H1 (cell line): ENCODE measurements at regions not wholly inside any gene's neighbourhood (a gene's known extent, or its start where the extent isn't known, plus 50 kb on each side); places are given as distances from the start of the nearest gene placed in this dataset.

Experiments used
- CTCF ChIA-PET: fragments of 300-600 bp; sonication (Branson Sonifier 250); formaldehyde crosslinking; loops from one replicate; lab custom pipeline; 2021; ENCODE audit not compliant: partially characterized antibody; lab: Charles Lee
- POLR2A ChIA-PET: fragments of 300-600 bp; sonication (Branson Sonifier 250); formaldehyde crosslinking; loops from one replicate; lab custom pipeline; 2021; ENCODE audit warnings: inconsistent platforms; ENCODE audit not compliant: partially characterized antibody; lab: Charles Lee
- DNase-seq, 2 experiments: peaks; one replicate each; pipeline versions ENCODE4 v3.0.0 to v3.0.0-alpha.2; 2010 to 2022; ENCODE audit warnings: low spot score in 2 of 2, low read depth in 1 of 2, mixed read lengths in 1 of 2
- FAIRE-seq: peaks from 2 replicates; lab custom pipeline; 2011; peaks lifted over from hg19 to GRCh38; lab: Jason Lieb, UNC
- H2AFZ ChIP-seq: 2 replicates; pipeline ENCODE4 v1.8.1; 2012; ENCODE audit warnings: low read length, inconsistent platforms
- H2AK5ac ChIP-seq: 2 replicates; pipeline ENCODE4 v1.6.1; 2013; ENCODE audit warnings: low read depth, low read length
- H2BK120ac ChIP-seq: replicated peaks from 2 replicates; pipeline ENCODE3; 2013; ENCODE audit warnings: low read depth, low read length, inconsistent platforms
- H2BK12ac ChIP-seq: 2 replicates; pipeline ENCODE4 v1.6.1; 2013; ENCODE audit warnings: low read depth, low read length
- H2BK15ac ChIP-seq: 2 replicates; pipeline ENCODE4 v1.6.1; 2013; ENCODE audit warnings: low read length
- H2BK20ac ChIP-seq: 2 replicates; pipeline ENCODE4 v1.6.1; 2013; ENCODE audit warnings: low read length
- H2BK5ac ChIP-seq: 2 replicates; pipeline ENCODE4 v1.6.1; 2013; ENCODE audit warnings: low read depth, low read length
- H3K14ac ChIP-seq: 2 replicates; pipeline ENCODE4 v1.6.1; 2013; ENCODE audit warnings: inconsistent platforms; ENCODE audit not compliant: insufficient read length
- H3K18ac ChIP-seq: 2 replicates; pipeline ENCODE4 v1.6.1; 2013; ENCODE audit warnings: low read length; ENCODE audit errors: extremely low read depth
- H3K23ac ChIP-seq: 2 replicates; pipeline ENCODE4 v1.6.1; 2013; ENCODE audit warnings: inconsistent platforms; ENCODE audit not compliant: insufficient read length
- H3K23me2 ChIP-seq: 2 replicates; pipeline ENCODE4 v1.6.1; 2013; ENCODE audit warnings: low read depth, low read length
- H3K27ac ChIP-seq: 2 replicates; pipeline ENCODE4 v1.6.1; 2011; ENCODE audit warnings: low read depth, low read length, inconsistent platforms
- H3K27me3 ChIP-seq, 4 experiments: replicated peaks in 1 of 4; 1 replicate in 1 of 4; 2 replicates in 3 of 4; pipeline versions ENCODE4 v1.6.1 to v1.8.1; 2011 to 2013; ENCODE audit warnings: low read length in 3 of 4, mild to moderate bottlenecking in 3 of 4, inconsistent platforms in 2 of 4, mixed read lengths in 2 of 4, moderate library complexity in 1 of 4; ENCODE audit not compliant: control insufficient read depth in 3 of 4, insufficient read depth in 3 of 4; ENCODE audit errors: extremely low read depth in 1 of 4
- H3K36me3 ChIP-seq, 4 experiments: 2 replicates each; pipeline versions ENCODE4 v1.6.1 to v1.8.1; 2011 to 2013; ENCODE audit warnings: mild to moderate bottlenecking in 4 of 4, low read length in 3 of 4, moderate library complexity in 2 of 4, control low read depth in 1 of 4, inconsistent platforms in 1 of 4; ENCODE audit not compliant: insufficient read depth in 4 of 4, control insufficient read depth in 2 of 4
- H3K4ac ChIP-seq: replicated peaks from 2 replicates; pipeline ENCODE3; 2013; ENCODE audit warnings: low read length, low read depth, mixed read lengths, inconsistent platforms; ENCODE audit not compliant: insufficient read length
- H3K4me1 ChIP-seq, 4 experiments: replicated peaks in 1 of 4; 1 replicate in 1 of 4; 2 replicates in 3 of 4; pipeline versions ENCODE4 v1.6.1 to v1.8.1; 2011 to 2013; ENCODE audit warnings: low read length in 3 of 4, inconsistent platforms in 2 of 4, mixed read lengths in 1 of 4; ENCODE audit not compliant: insufficient read depth in 4 of 4, control insufficient read depth in 3 of 4
- H3K4me2 ChIP-seq, 2 experiments: 2 replicates each; pipeline versions ENCODE4 v1.6.1 to v1.8.1; 2011 to 2013; ENCODE audit warnings: low read depth in 2 of 2, low read length in 2 of 2, control low read depth in 1 of 2, inconsistent platforms in 1 of 2, mild to moderate bottlenecking in 1 of 2; ENCODE audit not compliant: insufficient read depth in 1 of 2
- H3K4me3 ChIP-seq, 4 experiments: fragments of 200-600, 300-600 bp in 1 of 4; sonication (generic), shearing (Covaris generic), sonication (Bioruptor Twin) in 1 of 4; 2 replicates each; pipeline versions ENCODE4 v1.5.1 to v1.8.1; 2011 to 2016; ENCODE audit warnings: low read length in 4 of 4, low read depth in 3 of 4, control low read depth in 2 of 4, inconsistent platforms in 2 of 4, mild to moderate bottlenecking in 2 of 4, mixed read lengths in 1 of 4, moderate library complexity in 1 of 4; ENCODE audit not compliant: insufficient read depth in 2 of 4; ENCODE audit errors: extremely low read depth in 1 of 4
- H3K56ac ChIP-seq: replicated peaks from 2 replicates; pipeline ENCODE3; 2013; ENCODE audit warnings: low read depth, mild to moderate bottlenecking, mixed read lengths, low read length, inconsistent platforms; ENCODE audit not compliant: insufficient read length
- H3K79me1 ChIP-seq: 2 replicates; pipeline ENCODE4 v1.6.1; 2013; ENCODE audit warnings: low read depth, low read length, control low read depth
- H3K79me2 ChIP-seq, 2 experiments: 2 replicates each; pipeline versions ENCODE4 v1.6.1 to v1.8.1; 2012 to 2013; ENCODE audit warnings: low read length in 2 of 2, mild to moderate bottlenecking in 2 of 2, inconsistent platforms in 1 of 2; ENCODE audit not compliant: insufficient read depth in 2 of 2, control insufficient read depth in 1 of 2
- H3K9ac ChIP-seq, 4 experiments: replicated peaks in 1 of 4; 1 replicate in 1 of 4; 2 replicates in 3 of 4; pipeline versions ENCODE4 v1.6.1 to v1.8.1; 2011 to 2013; ENCODE audit warnings: low read depth in 3 of 4, low read length in 3 of 4, control low read depth in 2 of 4, mild to moderate bottlenecking in 2 of 4, moderate library complexity in 2 of 4, inconsistent platforms in 1 of 4; ENCODE audit errors: extremely low read depth in 1 of 4
- H3K9me3 ChIP-seq, 2 experiments: 2 replicates each; pipeline versions ENCODE4 v1.6.1 to v1.8.1; 2012 to 2013; ENCODE audit warnings: mild to moderate bottlenecking in 2 of 2, moderate library complexity in 2 of 2, control low read depth in 1 of 2, inconsistent platforms in 1 of 2, low read depth in 1 of 2, low read length in 1 of 2, mixed read lengths in 1 of 2; ENCODE audit not compliant: insufficient read depth in 2 of 2
- H4K20me1 ChIP-seq, 2 experiments: replicated peaks in 1 of 2; 2 replicates each; pipeline versions ENCODE3 to v1.8.1; 2011 to 2013; ENCODE audit warnings: inconsistent platforms in 2 of 2, low read length in 2 of 2, mild to moderate bottlenecking in 1 of 2; ENCODE audit not compliant: insufficient read depth in 2 of 2, control insufficient read depth in 1 of 2
- H4K5ac ChIP-seq: 2 replicates; pipeline ENCODE4 v1.6.1; 2013; ENCODE audit warnings: low read length, low read depth, mixed read lengths, inconsistent platforms; ENCODE audit not compliant: insufficient read length
- H4K8ac ChIP-seq: 2 replicates; pipeline ENCODE4 v1.8.0; 2013; ENCODE audit warnings: mild to moderate bottlenecking, moderate library complexity, low read length, inconsistent platforms; ENCODE audit not compliant: insufficient read depth; ENCODE audit errors: extremely low read depth
- H4K91ac ChIP-seq: replicated peaks from 2 replicates; pipeline ENCODE3; 2013; ENCODE audit warnings: low read length, mixed read lengths, inconsistent platforms; ENCODE audit not compliant: insufficient read length
- BCL11A ChIP-seq, 2 experiments: IDR thresholded peaks; one replicate each; pipeline ENCODE4 v1.6.1; 2011; ENCODE audit warnings: low read depth in 2 of 2, low read length in 2 of 2, mild to moderate bottlenecking in 2 of 2
- CEBPB ChIP-seq: IDR thresholded peaks from 2 replicates; pipeline ENCODE4 v1.6.1; 2012; ENCODE audit warnings: low read depth, low read length
- CHD2 ChIP-seq: IDR thresholded peaks from 2 replicates; pipeline ENCODE4 v1.6.1; 2012; ENCODE audit warnings: low read length, improper control_type of control experiment
- E2F6 ChIP-seq: IDR thresholded peaks from 2 replicates; pipeline ENCODE4 v1.6.1; 2012; ENCODE audit warnings: inconsistent platforms
- JUN ChIP-seq: IDR thresholded peaks from 2 replicates; pipeline ENCODE4 v1.6.1; 2011; ENCODE audit warnings: low read depth, mild to moderate bottlenecking, improper control_type of control experiment, low read length
- POLR2A ChIP-seq, 2 experiments: IDR thresholded peaks; 1 replicate in 1 of 2; 2 replicates in 1 of 2; pipeline ENCODE4 v1.6.1; 2011; ENCODE audit warnings: low read depth in 2 of 2, low read length in 2 of 2, mild to moderate bottlenecking in 2 of 2; ENCODE audit errors: control extremely low read depth in 1 of 2
- POLR2AphosphoS5 ChIP-seq: IDR thresholded peaks from 2 replicates; pipeline ENCODE4 v1.6.1; 2011; ENCODE audit warnings: low read depth, low read length
- RBBP5 ChIP-seq: IDR thresholded peaks from 2 replicates; pipeline ENCODE4 v1.7.1; 2012; ENCODE audit warnings: low read depth, mild to moderate bottlenecking, inconsistent platforms, low read length, moderate library complexity, borderline replicate concordance
- SAP30 ChIP-seq: fragments of 300-600 bp; sonication (generic); IDR thresholded peaks from 2 replicates; pipeline ENCODE4 v1.7.1; 2012; ENCODE audit warnings: low read length, moderate library complexity, mild to moderate bottlenecking, inconsistent platforms; ENCODE audit not compliant: insufficient read depth, insufficient replicate concordance
- SUZ12 ChIP-seq: fragments of 200-600 bp; sonication (generic); IDR thresholded peaks from 2 replicates; pipeline ENCODE4 v1.6.1; 2012; ENCODE audit warnings: mild to moderate bottlenecking, inconsistent platforms, low read length, moderate library complexity, mixed read lengths
- USF2 ChIP-seq: IDR thresholded peaks from 2 replicates; pipeline ENCODE4 v1.6.1; 2011; ENCODE audit warnings: low read length, improper control_type of control experiment
- ZNF274 ChIP-seq: IDR thresholded peaks from 2 replicates; pipeline ENCODE4 v1.7.0; 2012; ENCODE audit warnings: low read length, borderline replicate concordance; ENCODE audit errors: extremely low read depth
- WGBS, 2 experiments: shearing (Covaris generic) in 1 of 2; methylation state at CpG; one replicate each; pipeline versions ENCODE4 v1.1.6 to v1.1.7; 2013 to 2015; ENCODE audit warnings: low lambda C conversion rate in 2 of 2, mixed read lengths in 2 of 2, inconsistent platforms in 1 of 2, low coverage in 1 of 2, missing lambda C conversion rate in 1 of 2; ENCODE audit not compliant: insufficient replicate concordance in 2 of 2, insufficient coverage in 1 of 2, insufficient read length in 1 of 2; ENCODE audit errors: extremely low coverage in 1 of 2, missing lambda C conversion rate in 1 of 2; 5-methylcytosine and 5-hydroxymethylcytosine counted together

- Histone ChIP-seq H2AK5ac (no peak overlapping the region), H4K5ac (no peak overlapping the region), H3K18ac (no peak overlapping the region), H2BK15ac (no peak overlapping the region), H3K9ac (no peak overlapping the region), H2BK20ac (no peak overlapping the region), H3K79me1 (no peaks in the 10 kb centered on the region), H3K23me2 (peaks cover 2% of the 10 kb centered on the region; the same call in 1 of the 2 replicates), H3K56ac (no peak overlapping the region), H2AFZ (no peak overlapping the region), H2BK120ac (no peak overlapping the region), H2BK12ac (no peak overlapping the region), H3K4me3 (no peak overlapping the region), H2BK5ac (no peak overlapping the region), H3K27me3 (peaks cover 0 to 1% (median 0%) of the 10 kb centered on the region in 4 experiments; a peak in 1 of 7 replicates), H4K8ac (no peak overlapping the region), H3K4me2 (no peak overlapping the region), H3K79me2 (no peaks in the 10 kb centered on the region), H4K91ac (no peak overlapping the region), H4K20me1 (no peaks in the 10 kb centered on the region), H3K9me3 (no peaks in the 10 kb centered on the region), H3K27ac (no peak overlapping the region), H3K36me3 (no peaks in the 10 kb centered on the region), H3K4me1 (peaks cover 2 to 8% (median 5%) of the 10 kb centered on the region in 4 experiments; a peak in 3 of 7 replicates), H3K14ac (no peak overlapping the region), H3K4ac (no peak overlapping the region), H3K23ac (no peak overlapping the region)
- CTCF ChIA-PET = interaction anchor here (0.6 to 4.3 kb wide), 16 partner anchors 8 to 1448 kb away, joined by 3 to 24 read pairs (median 4); no protein-coding TSS in a partner anchor
- no peak for DNase-seq
- FAIRE-seq = no peak
- 78% methylated on average over 2 of the region's 2 CpGs; no CpG with 5 or more reads in 1 of the 2 experiments for WGBS, 2 experiments
- POLR2A ChIA-PET = no interaction called here
- no peak for TF ChIP-seq JUN
- no peak for TF ChIP-seq E2F6
- TF ChIP-seq BCL11A (IDR thresholded peaks at IDR 0.05; ENCODE audit: low read depth in 2 of 2, low read length in 2 of 2) = no peak
- no peak for TF ChIP-seq POLR2AphosphoS5
- TF ChIP-seq CHD2 = no peak
- TF ChIP-seq ZNF274 = no peak
- no peak for TF ChIP-seq RBBP5
- no peak for TF ChIP-seq CEBPB
- TF ChIP-seq POLR2A (IDR thresholded peaks at IDR 0.05; ENCODE audit: control extremely low read depth in 1 of 2, low read depth in 2 of 2, low read length in 2 of 2) = no peak
- no peak for TF ChIP-seq SUZ12
- TF ChIP-seq SAP30 = no peak
- no peak for TF ChIP-seq USF2
Measured at GRCh38 chr6:142699391-142699790, 245.6 kb downstream of the HIVEP2 start.
